GM12864 (cell line): ENCODE measurements at regions not wholly inside any gene's neighbourhood (a gene's known extent, or its start where the extent isn't known, plus 50 kb on each side); places are given as distances from the start of the nearest gene placed in this dataset.

ENCODE experiments used
- DNase-seq: peaks from one replicate; pipeline ENCODE4 v3.0.0-alpha.2; 2011; ENCODE audit warnings: low read depth
- H3K4me3 ChIP-seq: 2 replicates; pipeline ENCODE4 v1.5.1; 2011; ENCODE audit warnings: mild to moderate bottlenecking, low read depth, low read length, control low read depth
- CTCF ChIP-seq: IDR thresholded peaks from 2 replicates; pipeline ENCODE4 v1.5.1; 2011; ENCODE audit warnings: low read depth, mild to moderate bottlenecking, moderate library complexity, low read length, control low read depth, inconsistent platforms; ENCODE audit errors: missing control alignments

- no peak overlapping the region for H3K4me3 ChIP-seq
- DNase-seq = no peak
- no peak for TF ChIP-seq CTCF
Observed at GRCh38 chr4:83885256-83886182, 349.6 kb downstream of the GPAT3 start.

GRCh38 chr4:83876047-83876446, 340.1 kb downstream of the GPAT3 start:
- no peak for TF ChIP-seq CTCF
- H3K4me3 ChIP-seq = no peak overlapping the region
- DNase-seq = no peak

- no peak for DNase-seq
- no peak for TF ChIP-seq CTCF
- H3K4me3 ChIP-seq = no peak overlapping the region
Observed at GRCh38 chr4:83875437-83875836, 339.5 kb downstream of the GPAT3 start.

- DNase-seq = no peak
- no peak overlapping the region for H3K4me3 ChIP-seq
- TF ChIP-seq CTCF = no peak
Observed at GRCh38 chr4:83873996-83874395, 338.1 kb downstream of the GPAT3 start.

- TF ChIP-seq CTCF = no peak
- H3K4me3 ChIP-seq = no peak overlapping the region
- no peak for DNase-seq
Observed at GRCh38 chr4:83870328-83870950, 334.5 kb downstream of the GPAT3 start.

- DNase-seq = no peak
- H3K4me3 ChIP-seq = no peak overlapping the region
- TF ChIP-seq CTCF = no peak
Observed at GRCh38 chr4:83866834-83867621, 331.1 kb downstream of the GPAT3 start.
